Natural killer cell (primary cell): ENCODE measurements at regions not wholly inside any gene's neighbourhood (a gene's known extent, or its start where the extent isn't known, plus 50 kb on each side); places are given as distances from the start of the nearest gene placed in this dataset.

Source experiments
- ATAC-seq, 3 donors: fragments of 150-1000 bp in 2 of 3; fragments of 200-7000 bp in 1 of 3; cut with Tn5 transposase; 1 replicate in 1 of 3; 2 replicates in 2 of 3; pipeline ENCODE4 v1.10.0; 2021; ENCODE audit warnings: mild to moderate bottlenecking in 2 of 3, moderate library complexity in 2 of 3
- DNase-seq, 2 donors: peaks; one replicate each; pipeline versions ENCODE4 v3.0.0 to v3.0.0-alpha.2; 2013 to 2021; ENCODE audit warnings: mixed read lengths in 1 of 2
- H3K27ac ChIP-seq: one replicate; pipeline ENCODE4 v1.5.1; 2013; ENCODE audit warnings: mild to moderate bottlenecking, low read length
- H3K27me3 ChIP-seq: one replicate; pipeline ENCODE4 v1.6.1; 2013; ENCODE audit warnings: low read length; ENCODE audit not compliant: control insufficient read depth, insufficient read depth
- H3K36me3 ChIP-seq: one replicate; pipeline ENCODE4 v1.6.1; 2013; ENCODE audit warnings: low read length; ENCODE audit not compliant: control insufficient read depth, insufficient read depth
- H3K4me1 ChIP-seq: one replicate; pipeline ENCODE4 v1.6.1; 2013; ENCODE audit warnings: low read length; ENCODE audit not compliant: control insufficient read depth, insufficient read depth
- H3K4me3 ChIP-seq: one replicate; pipeline ENCODE4 v1.5.1; 2013; ENCODE audit warnings: low read length
- H3K9me3 ChIP-seq: one replicate; pipeline ENCODE4 v1.6.1; 2013; ENCODE audit warnings: low read length; ENCODE audit not compliant: control insufficient read depth, insufficient read depth
- H3K27ac Mint-ChIP-seq, 2 donors: one replicate each; pipeline ENCODE4 v1.8.0; 2022; ENCODE audit warnings: mild to moderate bottlenecking in 2 of 2, mixed read lengths in 2 of 2, moderate library complexity in 1 of 2
- H3K27me3 Mint-ChIP-seq, 2 donors: one replicate each; pipeline ENCODE4 v1.8.0; 2022; ENCODE audit warnings: low read depth in 2 of 2, mixed read lengths in 2 of 2
- H3K36me3 Mint-ChIP-seq: one replicate; pipeline ENCODE4 v1.8.0; 2022; ENCODE audit warnings: mixed read lengths
- H3K4me1 Mint-ChIP-seq, 2 donors: one replicate each; pipeline ENCODE4 v1.8.0; 2022; ENCODE audit warnings: mixed read lengths in 2 of 2
- H3K4me3 Mint-ChIP-seq: one replicate; pipeline ENCODE4 v1.8.0; 2022; ENCODE audit warnings: mild to moderate bottlenecking, moderate library complexity, mixed read lengths
- H3K9me3 Mint-ChIP-seq, 2 donors: one replicate each; pipeline ENCODE4 v1.8.0; 2022; ENCODE audit warnings: mixed read lengths in 2 of 2
- WGBS: methylation state at CpG from one replicate; pipeline ENCODE4 v1.1.7; 2013; ENCODE audit warnings: missing lambda C conversion rate; ENCODE audit not compliant: insufficient coverage; 5-methylcytosine and 5-hydroxymethylcytosine counted together
- intact Hi-C: fragments of 100-400 bp; cut with micrococcal nuclease; formaldehyde crosslinking; loops from one replicate; pipeline ENCODE4 v1.14.2; 2022
- TF ChIP-seq, protein P1 (sequence below): fragments of 200-600 bp; IDR thresholded peaks from one replicate; pipeline ENCODE4 v1.8.0; 2022; ENCODE audit warnings: antibody characterized with exemption

GRCh38 chr4:96483308-96484030 is 643.6 kb downstream of the PDHA2 start:
- no peak for ATAC-seq
- no peaks in the 10 kb centered on the region for H3K36me3 ChIP-seq
- H3K4me1 ChIP-seq = no peaks in the 10 kb centered on the region
- H3K4me3 Mint-ChIP-seq = no peak overlapping the region
- H3K27ac Mint-ChIP-seq = no peak overlapping the region
- WGBS = 81% methylated on average over 4 of the region's 4 CpGs
- TF ChIP-seq, protein P1, sequence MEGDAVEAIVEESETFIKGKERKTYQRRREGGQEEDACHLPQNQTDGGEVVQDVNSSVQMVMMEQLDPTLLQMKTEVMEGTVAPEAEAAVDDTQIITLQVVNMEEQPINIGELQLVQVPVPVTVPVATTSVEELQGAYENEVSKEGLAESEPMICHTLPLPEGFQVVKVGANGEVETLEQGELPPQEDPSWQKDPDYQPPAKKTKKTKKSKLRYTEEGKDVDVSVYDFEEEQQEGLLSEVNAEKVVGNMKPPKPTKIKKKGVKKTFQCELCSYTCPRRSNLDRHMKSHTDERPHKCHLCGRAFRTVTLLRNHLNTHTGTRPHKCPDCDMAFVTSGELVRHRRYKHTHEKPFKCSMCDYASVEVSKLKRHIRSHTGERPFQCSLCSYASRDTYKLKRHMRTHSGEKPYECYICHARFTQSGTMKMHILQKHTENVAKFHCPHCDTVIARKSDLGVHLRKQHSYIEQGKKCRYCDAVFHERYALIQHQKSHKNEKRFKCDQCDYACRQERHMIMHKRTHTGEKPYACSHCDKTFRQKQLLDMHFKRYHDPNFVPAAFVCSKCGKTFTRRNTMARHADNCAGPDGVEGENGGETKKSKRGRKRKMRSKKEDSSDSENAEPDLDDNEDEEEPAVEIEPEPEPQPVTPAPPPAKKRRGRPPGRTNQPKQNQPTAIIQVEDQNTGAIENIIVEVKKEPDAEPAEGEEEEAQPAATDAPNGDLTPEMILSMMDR = no peak
- peaks cover 21% of the 10 kb centered on the region for H3K9me3 ChIP-seq
- no peaks in the 10 kb centered on the region for H3K36me3 Mint-ChIP-seq
- no peak overlapping the region for H3K4me3 ChIP-seq
- intact Hi-C loops = no loop called here
- DNase-seq = no peak
- no peaks in the 10 kb centered on the region for H3K27me3 Mint-ChIP-seq
- no peaks in the 10 kb centered on the region for H3K27me3 ChIP-seq
- H3K9me3 Mint-ChIP-seq = peaks cover 13% of the 10 kb centered on the region in 2 donors
- H3K4me1 Mint-ChIP-seq = no peaks in the 10 kb centered on the region
- H3K27ac ChIP-seq = no peak overlapping the region

DNA sequence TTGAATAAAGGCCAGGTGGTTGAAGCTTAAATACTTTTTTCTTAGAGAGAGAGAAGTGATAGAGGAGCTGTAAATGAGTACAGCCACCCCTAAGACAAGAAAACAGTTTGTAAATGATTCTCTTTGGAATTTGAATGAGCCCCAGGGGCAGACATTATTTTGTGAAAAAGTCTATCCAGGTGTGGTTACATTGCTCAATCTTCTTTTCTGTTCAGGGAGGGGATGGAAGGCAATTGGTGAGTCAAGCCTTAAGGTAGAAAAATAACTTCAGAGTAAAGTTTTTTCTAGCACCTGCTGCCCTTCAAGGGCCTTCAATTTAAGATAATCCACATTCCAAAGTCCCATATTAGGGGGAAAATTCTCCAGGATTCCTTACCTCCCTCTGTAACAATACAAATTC is 646.7 kb downstream of the PDHA2 start:
- H3K27me3 Mint-ChIP-seq = no peaks in the 10 kb centered on the region
- no peaks in the 10 kb centered on the region for H3K4me1 ChIP-seq
- H3K27ac ChIP-seq = no peak overlapping the region

DNA sequence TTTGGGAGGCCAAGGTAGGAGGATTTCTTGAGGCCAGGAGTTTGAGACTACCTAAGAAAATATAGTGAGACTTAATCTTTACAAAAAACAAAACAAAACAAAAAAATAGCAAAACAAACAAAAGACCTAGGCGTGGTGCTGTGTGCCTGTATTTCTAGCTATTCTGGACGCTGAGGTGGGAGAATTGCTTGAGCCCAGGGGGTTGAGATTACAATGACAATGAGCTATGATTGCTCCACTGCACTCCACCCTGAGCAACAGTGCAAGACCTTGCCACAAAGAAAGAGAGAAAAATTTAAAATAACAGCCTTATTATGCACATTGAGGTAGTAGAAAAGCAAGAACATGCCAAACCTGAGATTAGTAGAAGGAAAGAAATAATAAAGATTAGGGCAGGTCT is 657.7 kb downstream of the PDHA2 start:
- no peaks in the 10 kb centered on the region for H3K27me3 Mint-ChIP-seq

More for the DNA sequence above, 646.7 kb downstream of the PDHA2 start:
- intact Hi-C loops = no loop called here
- no peak overlapping the region for H3K4me3 Mint-ChIP-seq
- H3K9me3 Mint-ChIP-seq = peaks cover 17 to 18% of the 10 kb centered on the region in 2 donors
- no peaks in the 10 kb centered on the region for H3K36me3 ChIP-seq
- no peak overlapping the region for H3K27ac Mint-ChIP-seq
- peaks cover 15% of the 10 kb centered on the region for H3K9me3 ChIP-seq
- DNase-seq (no peak), ATAC-seq (no peak)
- no peaks in the 10 kb centered on the region for H3K4me1 Mint-ChIP-seq
- no peaks in the 10 kb centered on the region for H3K27me3 ChIP-seq
- no peaks in the 10 kb centered on the region for H3K36me3 Mint-ChIP-seq
- TF ChIP-seq, protein P1 = no peak
- no peak overlapping the region for H3K4me3 ChIP-seq

More for the DNA sequence above, 657.7 kb downstream of the PDHA2 start:
- H3K9me3 Mint-ChIP-seq = peaks cover 3 to 10% of the 10 kb centered on the region in 2 donors
- no peaks in the 10 kb centered on the region for H3K36me3 Mint-ChIP-seq
- ATAC-seq (no peak), DNase-seq (no peak)
- intact Hi-C loops = no loop called here
- H3K27me3 ChIP-seq = no peaks in the 10 kb centered on the region
- H3K4me3 Mint-ChIP-seq = no peak overlapping the region
- 72% methylated on average over 2 of the region's 2 CpGs for WGBS
- no peak overlapping the region for H3K27ac ChIP-seq
- H3K36me3 ChIP-seq = no peaks in the 10 kb centered on the region
- no peak overlapping the region for H3K27ac Mint-ChIP-seq
- TF ChIP-seq, protein P1 = no peak
- H3K4me1 ChIP-seq = no peaks in the 10 kb centered on the region
- H3K4me3 ChIP-seq = no peak overlapping the region
- peaks cover 5% of the 10 kb centered on the region for H3K9me3 ChIP-seq
- no peaks in the 10 kb centered on the region for H3K4me1 Mint-ChIP-seq
